Neuronal stem cell (in vitro differentiated cells): ENCODE measurements at regions not wholly inside any gene's neighbourhood (a gene's known extent, or its start where the extent isn't known, plus 50 kb on each side); places are given as distances from the start of the nearest gene placed in this dataset.

Source experiments
- DNase-seq: peaks from one replicate; pipeline ENCODE4 v3.0.0-alpha.2; 2013; ENCODE audit warnings: low spot score
- H2AFZ ChIP-seq: one replicate; pipeline ENCODE4 v1.6.1; 2013; ENCODE audit warnings: mild to moderate bottlenecking, low read length, inconsistent platforms
- H2AK5ac ChIP-seq: 2 replicates; pipeline ENCODE4 v1.6.1; 2013; ENCODE audit warnings: low read depth, mild to moderate bottlenecking, inconsistent platforms, low read length, moderate library complexity, mixed read lengths
- H2BK120ac ChIP-seq: 2 replicates; pipeline ENCODE4 v1.6.1; 2013; ENCODE audit warnings: low read depth, mild to moderate bottlenecking, inconsistent platforms, low read length, moderate library complexity, mixed read lengths
- H2BK12ac ChIP-seq: one replicate; pipeline ENCODE4 v1.6.1; 2013; ENCODE audit warnings: low read length, inconsistent platforms
- H2BK15ac ChIP-seq: 2 replicates; pipeline ENCODE4 v1.6.1; 2013; ENCODE audit warnings: mild to moderate bottlenecking, low read length, inconsistent platforms, mixed read lengths
- H2BK5ac ChIP-seq: one replicate; pipeline ENCODE4 v1.6.1; 2013; ENCODE audit warnings: inconsistent platforms, mild to moderate bottlenecking, low read length, moderate library complexity
- H3K14ac ChIP-seq: one replicate; pipeline ENCODE4 v1.6.1; 2013; ENCODE audit warnings: low read length, inconsistent platforms
- H3K18ac ChIP-seq: 2 replicates; pipeline ENCODE4 v1.6.1; 2013; ENCODE audit warnings: low read length, inconsistent platforms
- H3K23ac ChIP-seq: 2 replicates; pipeline ENCODE4 v1.6.1; 2013; ENCODE audit warnings: low read depth, mild to moderate bottlenecking, mixed read lengths, low read length, inconsistent platforms; ENCODE audit not compliant: poor library complexity
- H3K27ac ChIP-seq: replicated peaks from 3 replicates; pipeline ENCODE4 v1.5.1; 2013; ENCODE audit warnings: low read length, inconsistent platforms
- H3K27me3 ChIP-seq, 3 experiments: 2 replicates each; pipeline ENCODE4 v1.6.1; 2013; ENCODE audit warnings: low read length in 3 of 3, mild to moderate bottlenecking in 2 of 3, inconsistent platforms in 1 of 3, low read depth in 1 of 3, mixed read lengths in 1 of 3, moderate library complexity in 1 of 3; ENCODE audit not compliant: control insufficient read depth in 3 of 3, insufficient read depth in 3 of 3
- H3K36me3 ChIP-seq, 2 donors: replicated peaks in 1 of 2; 2 replicates each; pipeline ENCODE4 v1.6.1; 2013; ENCODE audit warnings: low read length in 2 of 2; ENCODE audit not compliant: control insufficient read depth in 2 of 2, insufficient read depth in 2 of 2
- H3K4ac ChIP-seq: 2 replicates; pipeline ENCODE4 v1.6.1; 2013; ENCODE audit warnings: inconsistent platforms, mild to moderate bottlenecking, low read length, moderate library complexity
- H3K4me1 ChIP-seq, 2 donors: 1 replicate in 1 of 2; 2 replicates in 1 of 2; pipeline ENCODE4 v1.6.1; 2013; ENCODE audit warnings: low read length in 2 of 2, low read depth in 1 of 2; ENCODE audit not compliant: control insufficient read depth in 2 of 2, insufficient read depth in 1 of 2
- H3K4me2 ChIP-seq: one replicate; pipeline ENCODE4 v1.6.1; 2013; ENCODE audit warnings: mild to moderate bottlenecking, low read length, inconsistent platforms; ENCODE audit not compliant: insufficient read depth, poor library complexity, severe bottlenecking
- H3K4me3 ChIP-seq, 2 donors: 2 replicates each; pipeline ENCODE4 v1.5.1; 2013; ENCODE audit warnings: low read length in 2 of 2, mild to moderate bottlenecking in 2 of 2, inconsistent platforms in 1 of 2, moderate library complexity in 1 of 2
- H3K79me1 ChIP-seq: one replicate; pipeline ENCODE4 v1.6.1; 2013; ENCODE audit warnings: low read depth, mild to moderate bottlenecking, inconsistent platforms, low read length, moderate library complexity
- H3K9ac ChIP-seq: one replicate; pipeline ENCODE4 v1.6.1; 2013; ENCODE audit warnings: mild to moderate bottlenecking, low read depth, low read length, inconsistent platforms; ENCODE audit not compliant: poor library complexity
- H3K9me3 ChIP-seq, 2 donors: replicated peaks in 1 of 2; 2 replicates each; pipeline versions ENCODE3 to v1.6.1; 2013; ENCODE audit warnings: low read length in 2 of 2, mild to moderate bottlenecking in 2 of 2, inconsistent platforms in 1 of 2, low read depth in 1 of 2, mixed read lengths in 1 of 2, moderate library complexity in 1 of 2; ENCODE audit not compliant: control insufficient read depth in 2 of 2, insufficient read depth in 1 of 2
- H4K8ac ChIP-seq: one replicate; pipeline ENCODE4 v1.6.1; 2013; ENCODE audit warnings: low read depth, mild to moderate bottlenecking, inconsistent platforms, low read length, moderate library complexity
- H4K91ac ChIP-seq: one replicate; pipeline ENCODE4 v1.6.1; 2013; ENCODE audit warnings: low read length, low read depth, mild to moderate bottlenecking, inconsistent platforms; ENCODE audit not compliant: poor library complexity
- WGBS, 2 donors: extraction: QIAGEN DNeasy Blood & Tissue Kit; methylation state at CpG; one replicate each; pipeline ENCODE4 v1.1.7; 2013; ENCODE audit warnings: missing lambda C conversion rate in 2 of 2, mixed read lengths in 1 of 2; ENCODE audit not compliant: insufficient read length in 2 of 2, insufficient replicate concordance in 1 of 2; ENCODE audit errors: extremely low coverage in 2 of 2; 5-methylcytosine and 5-hydroxymethylcytosine counted together

DNA sequence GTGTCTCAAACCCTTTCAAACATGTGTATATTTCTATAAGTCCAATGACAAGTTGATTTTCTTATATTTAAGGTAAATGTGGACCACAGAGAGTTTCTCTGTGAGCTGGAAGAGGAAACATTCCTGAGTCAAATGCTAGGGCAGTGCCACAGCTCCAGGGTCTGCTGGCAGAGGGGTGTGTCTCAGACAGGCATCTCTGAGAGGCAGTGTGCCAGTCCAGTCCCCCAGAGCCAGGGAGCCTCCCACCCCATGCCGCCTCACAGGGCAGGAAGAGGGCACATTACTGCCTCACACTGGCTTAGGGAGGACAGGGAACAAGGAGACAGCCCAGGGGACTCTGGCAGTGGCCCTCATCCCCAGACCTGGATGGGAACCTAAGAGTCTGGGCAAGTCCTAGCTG, 120.2 kb downstream of the TENT4A start:
- Histone ChIP-seq H3K4me3 (no peak overlapping the region), H3K4me2 (no peak overlapping the region), H2AK5ac (no peak overlapping the region), H4K8ac (no peak overlapping the region), H3K79me1 (no peaks in the 10 kb centered on the region), H2BK120ac (no peak overlapping the region), H4K91ac (no peak overlapping the region), H2BK15ac (no peak overlapping the region), H3K27me3 (no peaks in the 10 kb centered on the region), H3K9me3 (peaks cover 5 to 12% of the 10 kb centered on the region in 2 donors), H3K23ac (no peak overlapping the region), H3K14ac (no peak overlapping the region), H2BK5ac (no peak overlapping the region), H3K36me3 (no peaks in the 10 kb centered on the region), H2BK12ac (no peak overlapping the region), H2AFZ (no peak overlapping the region), H3K4ac (no peak overlapping the region), H3K18ac (no peak overlapping the region), H3K4me1 (peaks cover 0 to 4% of the 10 kb centered on the region in 2 donors), H3K27ac (no peak overlapping the region), H3K9ac (no peak overlapping the region)
- WGBS, 2 donors = no CpG with 5 or more reads among the region's 1 CpG
- DNase-seq = no peak

DNA sequence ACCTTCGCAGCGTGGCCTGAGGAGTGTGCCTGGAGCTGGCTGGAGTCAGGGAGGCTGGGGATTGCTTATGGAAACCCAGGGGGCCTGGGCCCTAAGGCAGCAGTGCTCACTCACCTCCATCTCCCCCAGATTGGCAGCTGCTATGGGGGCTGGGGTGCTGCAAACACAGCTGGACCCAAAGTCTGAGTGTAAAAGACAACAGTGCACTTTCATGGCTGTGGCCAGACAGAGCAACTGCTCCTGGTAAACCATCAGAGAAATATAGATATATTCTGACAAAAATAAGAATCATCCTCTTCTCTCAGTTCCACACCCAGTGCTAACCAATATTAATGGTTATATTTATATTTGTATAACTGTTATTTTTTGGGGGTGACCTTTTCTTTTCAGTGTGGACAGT, 123.9 kb downstream of the TENT4A start:
- Histone ChIP-seq H3K14ac (no peak overlapping the region), H3K4me2 (no peak overlapping the region), H4K8ac (no peak overlapping the region), H3K27ac (no peak overlapping the region), H3K4me1 (no peaks in the 10 kb centered on the region), H3K9ac (no peak overlapping the region), H3K9me3 (peaks cover 4 to 5% of the 10 kb centered on the region in 2 donors), H2BK120ac (no peak overlapping the region), H2BK12ac (no peak overlapping the region), H3K4me3 (no peak overlapping the region), H3K79me1 (no peaks in the 10 kb centered on the region), H4K91ac (no peak overlapping the region), H2BK5ac (no peak overlapping the region), H3K36me3 (no peaks in the 10 kb centered on the region), H2AK5ac (peak overlapping the region; percentile 23), H3K27me3 (no peaks in the 10 kb centered on the region), H3K4ac (no peak overlapping the region), H3K18ac (peak overlapping the region; percentile 6), H2AFZ (no peak overlapping the region), H2BK15ac (no peak overlapping the region), H3K23ac (no peak overlapping the region)
- no peak for DNase-seq
- WGBS, 2 donors = no CpG with 5 or more reads among the region's 2 CpGs

GRCh38 chr5:6837519-6838110, 124.4 kb downstream of the TENT4A start:
- no peaks in the 10 kb centered on the region for H3K36me3 ChIP-seq
- H2BK5ac ChIP-seq = no peak overlapping the region
- no CpG with 5 or more reads among the region's 9 CpGs for WGBS, 2 donors
- H3K4ac ChIP-seq = no peak overlapping the region
- H3K14ac ChIP-seq = no peak overlapping the region
- no peak overlapping the region for H3K23ac ChIP-seq
- H3K18ac ChIP-seq = no peak overlapping the region
- no peak overlapping the region for H2AFZ ChIP-seq
- H3K9ac ChIP-seq = no peak overlapping the region
- peaks cover 4 to 5% of the 10 kb centered on the region in 2 donors for H3K9me3 ChIP-seq
- H2BK120ac ChIP-seq = no peak overlapping the region
- no peak overlapping the region for H3K4me2 ChIP-seq
- no peaks in the 10 kb centered on the region for H3K4me1 ChIP-seq
- DNase-seq = no peak
- no peak overlapping the region for H2BK15ac ChIP-seq
- no peaks in the 10 kb centered on the region for H3K79me1 ChIP-seq
- H3K27me3 ChIP-seq = no peaks in the 10 kb centered on the region
- no peak overlapping the region for H4K91ac ChIP-seq
- H2AK5ac ChIP-seq = no peak overlapping the region
- H3K27ac ChIP-seq = no peak overlapping the region
- no peak overlapping the region for H3K4me3 ChIP-seq
- H2BK12ac ChIP-seq = no peak overlapping the region
- no peak overlapping the region for H4K8ac ChIP-seq

GRCh38 chr5:6838736-6839135, 125.5 kb downstream of the TENT4A start:
- Histone ChIP-seq H3K4me1 (no peaks in the 10 kb centered on the region), H3K4me2 (no peak overlapping the region), H4K8ac (no peak overlapping the region), H2AK5ac (no peak overlapping the region), H3K4ac (no peak overlapping the region), H3K9me3 (peaks cover 5 to 6% of the 10 kb centered on the region in 2 donors), H3K23ac (no peak overlapping the region), H2BK120ac (no peak overlapping the region), H2AFZ (no peak overlapping the region), H4K91ac (no peak overlapping the region), H2BK12ac (no peak overlapping the region), H3K4me3 (no peak overlapping the region), H3K79me1 (no peaks in the 10 kb centered on the region), H2BK15ac (no peak overlapping the region), H3K36me3 (no peaks in the 10 kb centered on the region), H3K18ac (no peak overlapping the region), H3K9ac (no peak overlapping the region), H3K27me3 (no peaks in the 10 kb centered on the region), H3K27ac (no peak overlapping the region), H3K14ac (no peak overlapping the region), H2BK5ac (no peak overlapping the region)
- WGBS, 2 donors = no CpG with 5 or more reads among the region's 6 CpGs
- DNase-seq = no peak
